Transverse colon (tissue), 4 donors: ENCODE measurements at regions not wholly inside any gene's neighbourhood (a gene's known extent, or its start where the extent isn't known, plus 50 kb on each side); places are given as distances from the start of the nearest gene placed in this dataset.

Experiments
- POLR2AphosphoS5 ChIP-seq, 3 donors: sonication (generic); formaldehyde crosslinking; IDR thresholded peaks; one replicate each; pipeline ENCODE4 v1.6.1; 2016; ENCODE audit warnings: antibody characterized with exemption in 3 of 3
- TF ChIP-seq, protein P1 (sequence below), 5 experiments: fragments of 200-600 bp in 3 of 5; fragments of 450-650 bp in 2 of 5; sonication (generic) in 3 of 5; IDR thresholded peaks; 1 replicate in 2 of 5; 2 replicates in 3 of 5; pipeline ENCODE4 v1.5.1; 2016 to 2017; ENCODE audit warnings: antibody characterized with exemption in 5 of 5, inconsistent platforms in 3 of 5, mild to moderate bottlenecking in 2 of 5, moderate library complexity in 1 of 5

DNA sequence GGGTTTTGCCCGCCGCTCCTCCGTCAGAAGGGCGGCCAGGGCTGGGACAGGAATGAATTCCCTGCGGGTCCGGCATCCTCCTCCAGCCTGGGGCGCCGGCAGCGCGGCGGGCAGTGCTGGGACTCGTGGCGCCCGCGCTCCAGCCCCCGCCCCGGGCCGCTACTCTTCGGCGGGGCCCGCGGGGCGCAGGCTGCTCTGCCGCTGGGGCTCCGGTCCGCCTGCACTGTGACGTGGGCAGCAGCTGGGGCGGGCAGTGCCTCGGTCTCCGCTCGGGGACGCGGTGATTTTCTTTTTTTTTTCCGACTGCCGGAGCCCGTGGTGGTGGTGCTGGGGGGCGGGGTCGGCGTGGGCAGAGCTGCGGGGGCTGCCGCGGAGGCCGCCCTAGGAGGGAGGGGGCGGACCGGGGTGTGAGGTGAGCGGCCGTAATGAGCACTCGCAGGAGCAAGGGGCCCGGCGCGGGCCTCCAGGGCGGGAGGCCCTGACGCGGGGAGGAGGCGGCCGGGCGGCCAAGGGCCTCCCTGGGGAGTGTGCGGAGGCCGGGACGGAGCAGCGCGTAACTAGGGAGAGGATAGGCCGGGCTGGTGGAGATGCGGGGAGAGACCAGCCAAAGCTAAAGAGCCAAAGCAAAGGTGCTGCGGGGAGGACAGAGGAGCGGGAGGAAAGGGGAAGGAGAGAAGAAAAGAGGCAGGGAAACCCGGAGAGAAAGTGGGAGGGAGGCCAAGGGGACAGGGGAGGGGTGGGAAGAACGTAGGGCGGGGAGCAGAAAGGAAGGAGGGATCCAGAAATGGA is 73.3 kb upstream of the ZBED5 start:
- TF ChIP-seq, protein P1, sequence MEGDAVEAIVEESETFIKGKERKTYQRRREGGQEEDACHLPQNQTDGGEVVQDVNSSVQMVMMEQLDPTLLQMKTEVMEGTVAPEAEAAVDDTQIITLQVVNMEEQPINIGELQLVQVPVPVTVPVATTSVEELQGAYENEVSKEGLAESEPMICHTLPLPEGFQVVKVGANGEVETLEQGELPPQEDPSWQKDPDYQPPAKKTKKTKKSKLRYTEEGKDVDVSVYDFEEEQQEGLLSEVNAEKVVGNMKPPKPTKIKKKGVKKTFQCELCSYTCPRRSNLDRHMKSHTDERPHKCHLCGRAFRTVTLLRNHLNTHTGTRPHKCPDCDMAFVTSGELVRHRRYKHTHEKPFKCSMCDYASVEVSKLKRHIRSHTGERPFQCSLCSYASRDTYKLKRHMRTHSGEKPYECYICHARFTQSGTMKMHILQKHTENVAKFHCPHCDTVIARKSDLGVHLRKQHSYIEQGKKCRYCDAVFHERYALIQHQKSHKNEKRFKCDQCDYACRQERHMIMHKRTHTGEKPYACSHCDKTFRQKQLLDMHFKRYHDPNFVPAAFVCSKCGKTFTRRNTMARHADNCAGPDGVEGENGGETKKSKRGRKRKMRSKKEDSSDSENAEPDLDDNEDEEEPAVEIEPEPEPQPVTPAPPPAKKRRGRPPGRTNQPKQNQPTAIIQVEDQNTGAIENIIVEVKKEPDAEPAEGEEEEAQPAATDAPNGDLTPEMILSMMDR (IDR thresholded peaks at IDR 0.05), result no peak
- peak in 2 of 3 donors; percentile 48 to 67 for TF ChIP-seq POLR2AphosphoS5 (IDR thresholded peaks at IDR 0.05)
